Stimulated activated CD8-positive, alpha-beta memory T cell treated with anti-CD3 and anti-CD28 coated beads, Interleukin-7, amount 100 ng/mL, for 48 hours (primary cell): ENCODE measurements at regions not wholly inside any gene's neighbourhood (a gene's known extent, or its start where the extent isn't known, plus 50 kb on each side); places are given as distances from the start of the nearest gene placed in this dataset.

Source experiments
- DNase-seq, 2 donors: peaks; one replicate each; pipeline ENCODE4 v3.0.0-alpha.2; 2020; ENCODE audit warnings: low read depth in 1 of 2; ENCODE audit errors: extremely low read depth in 1 of 2

DNA sequence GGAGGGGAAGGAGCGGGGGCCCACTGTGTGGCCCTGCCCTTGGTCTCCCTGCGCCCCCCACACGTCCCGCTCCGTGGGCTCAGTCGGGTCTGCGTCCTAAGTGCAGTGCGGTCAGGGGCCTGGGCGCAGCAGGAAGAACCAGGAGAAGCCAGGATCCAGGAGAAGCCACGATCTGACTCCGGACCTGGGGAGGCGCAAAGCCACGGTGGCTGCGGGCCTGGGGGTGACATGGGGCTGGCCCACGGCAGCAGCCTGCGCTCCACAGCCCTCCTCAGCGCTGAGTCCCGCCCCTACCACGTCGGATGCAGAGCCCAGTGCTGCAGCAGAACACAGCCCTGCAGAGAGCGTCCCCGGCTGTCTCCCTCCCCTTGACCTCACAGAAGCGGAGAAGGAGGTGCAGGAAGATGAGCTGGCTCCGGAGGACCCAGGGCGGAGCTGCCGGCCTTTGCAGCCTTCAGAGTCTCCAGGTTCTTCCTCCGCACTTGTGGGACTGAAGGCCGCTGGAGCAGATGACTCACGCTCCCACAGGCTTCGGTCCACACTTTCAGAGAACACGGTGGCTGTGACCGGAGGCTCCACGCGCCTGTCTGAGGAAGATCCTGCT is 589.2 kb upstream of the SALL3 start:
- DNase-seq: no peak

DNA sequence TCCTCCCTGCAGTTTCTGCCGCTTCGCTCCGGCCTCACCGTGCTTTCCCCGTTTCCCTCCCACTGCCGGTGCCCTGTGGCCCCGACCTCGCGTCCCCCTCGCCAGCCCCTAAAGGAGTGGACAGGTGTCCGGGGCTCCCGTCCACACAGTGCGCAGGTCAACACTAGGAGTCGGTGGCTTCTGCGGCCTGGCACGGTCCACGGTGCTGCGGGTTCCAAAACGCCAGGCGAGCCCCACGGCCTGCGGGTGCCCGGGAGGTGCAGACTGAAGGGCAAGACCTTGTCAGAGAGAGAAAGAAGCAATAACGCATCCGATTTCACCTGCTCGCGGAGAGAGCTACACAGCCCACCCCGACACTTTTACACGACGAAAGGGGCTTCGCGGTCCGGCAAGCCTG is 588.7 kb upstream of the SALL3 start:
- DNase-seq: no peak

DNA sequence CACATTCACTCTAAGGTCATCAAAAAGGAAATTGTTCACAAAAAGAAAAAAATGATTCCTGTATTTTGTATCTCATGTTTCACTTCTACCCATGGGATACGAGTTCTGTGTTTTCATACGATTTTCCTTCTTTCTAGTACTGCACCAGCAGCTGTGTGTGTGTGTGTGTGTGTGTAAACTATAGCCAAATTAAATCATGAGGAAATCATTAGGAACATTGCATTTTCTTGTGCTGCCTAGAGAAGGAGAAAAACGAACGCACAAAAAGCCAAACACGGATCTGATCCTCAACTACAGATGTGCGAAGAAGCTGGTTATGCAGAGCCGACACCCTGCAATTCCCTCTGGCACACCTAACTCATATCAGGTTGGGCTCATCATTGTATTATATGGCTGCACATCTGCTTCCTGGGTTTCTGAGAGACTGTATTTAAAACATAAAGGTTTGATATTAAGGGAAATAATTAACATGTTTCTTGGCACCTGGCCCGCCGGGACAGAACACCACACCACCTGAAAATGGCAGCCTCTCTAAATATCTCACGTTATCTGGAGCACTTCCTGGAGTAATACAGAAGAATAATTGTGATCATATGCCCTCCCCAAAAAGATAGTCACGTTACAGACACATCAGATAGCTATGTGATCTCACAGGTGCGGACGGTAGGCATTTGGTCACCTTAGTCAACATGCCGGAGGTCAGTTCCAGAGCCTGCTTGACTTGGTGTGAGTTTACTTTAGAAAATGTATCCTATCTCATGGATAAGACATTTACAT is 586.3 kb upstream of the SALL3 start:
- no peak for DNase-seq

DNA sequence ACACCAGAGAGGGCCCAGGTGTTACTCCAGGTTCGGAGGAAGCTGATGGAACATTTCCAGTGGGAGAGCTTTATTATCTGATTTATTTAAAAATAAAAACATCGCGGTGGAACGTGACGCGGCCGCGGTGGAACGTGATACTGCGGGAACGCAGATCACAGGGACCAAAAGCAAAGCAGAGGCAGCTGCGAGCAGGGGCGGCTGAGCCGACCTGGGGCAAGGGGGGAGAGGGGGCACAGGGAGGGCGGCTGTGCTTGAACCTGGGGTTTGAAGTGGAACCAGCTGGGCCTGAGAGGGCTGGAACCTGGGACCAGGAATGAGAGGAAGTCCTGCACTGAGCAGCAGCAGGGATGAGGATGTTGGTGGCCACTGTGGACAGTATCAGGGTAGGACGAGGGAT is 583.5 kb upstream of the SALL3 start:
- no peak for DNase-seq

DNA sequence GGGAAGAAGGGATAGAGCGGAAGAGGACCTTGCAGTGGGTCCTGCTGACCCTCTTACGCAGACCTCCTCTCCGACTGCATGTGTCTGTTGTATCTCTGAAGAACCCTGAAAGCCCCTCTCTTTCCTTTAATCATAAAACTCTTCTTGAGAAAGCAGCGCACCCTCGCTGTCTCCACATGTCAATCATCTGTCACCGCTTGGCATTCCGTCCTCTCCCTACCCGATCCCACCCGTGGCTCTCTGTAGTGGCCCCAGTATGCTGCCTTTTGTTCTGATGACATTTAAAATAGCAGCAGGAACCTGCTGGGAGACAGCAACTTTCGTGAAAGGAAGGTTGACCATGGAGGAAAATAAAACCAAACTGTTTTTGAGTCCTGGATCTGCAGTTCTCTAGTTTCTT is 582.9 kb upstream of the SALL3 start:
- DNase-seq: no peak

DNA sequence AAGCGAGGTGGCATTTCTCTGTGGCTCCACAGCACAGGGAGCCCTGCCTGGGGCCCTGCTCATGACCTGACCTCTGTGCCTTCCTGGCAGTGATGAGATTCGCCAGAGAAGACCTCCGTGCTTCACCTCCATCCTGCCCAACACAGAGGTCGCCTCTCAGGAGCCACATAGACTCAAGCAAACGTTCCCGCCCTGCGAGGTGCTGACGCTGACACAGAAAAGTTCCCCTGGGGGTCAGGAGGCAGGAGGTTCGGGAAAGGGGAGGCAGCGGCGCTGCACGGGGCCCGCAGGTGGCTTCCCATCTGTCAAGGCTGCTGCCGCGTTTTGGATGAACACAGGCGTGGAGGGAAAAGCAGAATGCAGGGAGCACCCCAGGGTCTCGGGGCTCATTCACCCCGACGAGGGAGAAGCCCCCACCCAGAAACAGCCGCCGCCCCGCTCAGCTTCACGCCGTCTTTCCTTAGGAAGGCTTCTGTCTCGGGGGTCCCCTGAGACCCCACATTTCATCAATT is 579.6 kb upstream of the SALL3 start:
- DNase-seq: no peak

DNA sequence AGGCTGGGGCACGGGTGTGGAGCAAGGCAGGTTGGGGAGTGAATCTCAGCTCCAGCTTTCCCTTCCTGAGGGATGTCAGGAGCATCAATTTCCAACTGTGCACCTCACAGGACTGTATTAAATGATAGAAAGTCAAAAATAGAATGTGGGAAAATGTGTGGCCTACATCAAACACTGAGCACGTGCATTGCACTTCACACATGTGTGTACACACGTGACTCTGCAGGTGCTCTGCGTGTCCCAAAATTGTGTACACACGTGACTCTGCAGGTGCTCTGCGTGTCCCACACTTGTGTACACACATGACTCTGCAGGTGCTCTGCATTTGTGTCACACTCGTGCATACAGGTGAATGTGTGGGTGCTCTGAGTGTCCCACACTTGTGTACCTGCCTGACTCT is 577.2 kb upstream of the SALL3 start:
- no peak for DNase-seq

DNA sequence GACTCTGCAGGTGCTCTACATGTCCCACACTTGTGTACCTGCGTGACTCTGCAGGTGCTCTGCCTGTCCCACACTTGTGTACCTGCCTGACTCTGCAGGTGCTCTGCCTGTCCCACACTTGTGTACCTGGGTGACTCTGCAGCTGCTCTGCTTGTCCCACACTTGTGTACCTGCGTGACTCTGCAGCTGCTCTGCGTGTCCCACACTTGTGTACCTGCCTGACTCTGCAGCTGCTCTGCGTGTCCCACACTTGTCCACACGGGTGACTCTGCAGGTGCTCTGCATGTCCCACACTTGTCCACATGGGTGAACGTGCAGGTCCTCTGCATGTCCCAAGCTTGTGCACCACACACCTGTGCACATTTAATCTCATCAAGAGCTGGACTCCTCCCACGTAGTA is 576.7 kb upstream of the SALL3 start:
- no peak for DNase-seq

DNA sequence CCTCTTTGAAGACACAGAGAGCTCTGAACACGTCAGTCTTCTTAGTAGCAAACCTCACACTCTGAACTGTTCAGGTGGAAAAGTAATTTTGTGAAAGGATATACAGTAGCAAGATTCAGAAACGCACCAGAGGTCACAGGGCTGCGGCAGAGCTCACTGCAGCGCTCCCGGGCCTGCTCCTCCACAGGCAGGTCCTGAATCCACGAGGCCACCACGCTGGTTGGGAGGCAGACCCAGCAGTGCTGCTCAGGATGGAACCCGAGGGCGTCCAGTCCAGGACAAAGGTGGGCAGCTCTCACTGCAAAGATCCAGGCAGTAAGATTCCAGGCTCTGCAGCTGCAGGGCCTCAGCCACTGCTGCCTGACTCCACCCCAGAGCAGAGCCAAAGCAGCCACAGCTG is 576.2 kb upstream of the SALL3 start:
- no peak for DNase-seq

DNA sequence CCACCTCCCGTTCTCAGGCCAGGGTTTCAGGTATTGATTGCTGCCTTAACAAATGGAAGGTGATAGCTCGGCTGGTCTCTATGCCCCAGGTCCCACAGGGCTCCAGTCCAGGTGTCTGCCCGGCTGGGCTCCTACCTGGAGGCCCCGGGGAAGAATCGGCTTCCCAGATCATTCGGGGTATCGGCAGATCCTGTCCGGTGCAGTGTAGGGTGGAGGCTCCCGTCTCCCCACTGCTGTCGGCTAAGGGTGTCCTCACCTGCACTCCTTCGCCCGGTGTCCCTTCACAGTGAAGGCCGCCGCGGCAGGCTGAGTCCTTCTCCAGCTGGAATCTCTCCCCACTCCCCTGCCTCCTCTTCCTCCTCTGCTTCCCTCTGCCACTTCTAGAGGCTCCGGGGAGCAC is 573.9 kb upstream of the SALL3 start:
- no peak for DNase-seq

DNA sequence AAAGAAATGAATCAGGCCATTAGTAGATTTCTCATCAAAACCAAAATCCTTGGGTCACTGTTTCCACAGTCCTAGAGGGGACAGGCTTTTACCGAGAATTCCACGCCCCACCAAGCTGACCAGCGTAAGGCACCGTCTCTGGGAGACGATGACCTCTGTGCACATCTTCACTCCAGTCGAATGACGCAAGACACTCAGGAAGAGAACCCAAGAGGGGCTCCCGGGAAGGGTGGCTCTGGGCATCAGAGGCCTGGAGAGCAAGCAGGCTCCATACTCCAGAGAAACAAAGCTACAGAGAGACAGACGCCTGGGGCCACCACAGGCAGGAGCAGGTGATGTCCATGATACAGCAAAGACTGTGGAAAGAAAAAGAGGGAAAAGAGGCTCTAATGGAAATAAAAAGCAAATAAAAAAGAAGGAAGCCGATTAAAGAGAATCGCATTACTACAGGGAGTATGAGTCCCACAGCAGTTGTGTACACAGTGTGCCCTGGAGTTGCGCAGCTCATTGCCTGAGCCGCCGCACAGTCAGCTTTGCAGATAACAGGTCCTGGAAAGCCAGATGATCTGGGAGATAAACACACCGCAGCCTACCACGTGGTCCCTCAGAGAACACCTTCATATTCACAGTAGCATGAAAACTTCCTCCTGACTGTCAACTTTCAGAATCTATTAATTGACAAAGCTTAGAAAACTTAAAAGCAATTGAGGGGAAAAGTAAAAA is 572.7 kb upstream of the SALL3 start:
- DNase-seq: no peak

DNA sequence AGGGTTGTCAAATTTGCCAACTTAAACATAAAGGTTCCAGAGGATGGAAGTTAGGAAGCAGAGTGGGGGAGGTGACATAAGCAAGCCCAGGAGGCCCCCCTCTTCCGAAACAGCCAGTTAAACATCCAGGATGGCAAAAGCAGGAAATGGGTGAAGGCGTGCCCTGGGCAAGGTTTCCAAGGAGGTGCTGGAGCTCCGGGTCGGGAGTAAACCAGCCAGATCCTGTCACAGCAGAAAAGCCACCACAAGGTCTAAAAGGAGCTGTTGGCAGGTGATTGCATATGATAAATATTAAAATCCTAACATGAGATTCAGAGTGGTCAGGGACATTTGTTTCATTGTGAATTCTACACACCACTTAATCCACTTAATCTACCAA is 572.2 kb upstream of the SALL3 start:
- DNase-seq: no peak

DNA sequence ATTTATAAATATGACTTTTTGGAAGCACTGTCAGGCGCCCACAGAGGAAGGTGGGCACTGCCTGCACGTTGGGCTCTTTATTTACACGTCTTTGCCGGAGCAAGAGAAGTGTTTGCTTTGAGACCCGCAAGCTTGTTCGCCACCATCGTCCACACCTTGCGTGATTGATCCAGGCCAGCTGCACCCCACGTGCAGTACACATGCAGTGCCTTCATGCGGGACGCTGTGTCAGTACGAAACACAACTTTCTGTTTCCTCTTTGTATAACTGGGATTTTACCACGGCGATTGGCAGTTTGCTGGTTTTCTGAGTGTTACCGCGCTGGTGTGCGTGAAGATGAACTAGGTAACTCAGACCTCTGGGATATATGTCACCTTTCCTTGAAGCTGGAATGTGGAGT is 571.0 kb upstream of the SALL3 start:
- no peak for DNase-seq

DNA sequence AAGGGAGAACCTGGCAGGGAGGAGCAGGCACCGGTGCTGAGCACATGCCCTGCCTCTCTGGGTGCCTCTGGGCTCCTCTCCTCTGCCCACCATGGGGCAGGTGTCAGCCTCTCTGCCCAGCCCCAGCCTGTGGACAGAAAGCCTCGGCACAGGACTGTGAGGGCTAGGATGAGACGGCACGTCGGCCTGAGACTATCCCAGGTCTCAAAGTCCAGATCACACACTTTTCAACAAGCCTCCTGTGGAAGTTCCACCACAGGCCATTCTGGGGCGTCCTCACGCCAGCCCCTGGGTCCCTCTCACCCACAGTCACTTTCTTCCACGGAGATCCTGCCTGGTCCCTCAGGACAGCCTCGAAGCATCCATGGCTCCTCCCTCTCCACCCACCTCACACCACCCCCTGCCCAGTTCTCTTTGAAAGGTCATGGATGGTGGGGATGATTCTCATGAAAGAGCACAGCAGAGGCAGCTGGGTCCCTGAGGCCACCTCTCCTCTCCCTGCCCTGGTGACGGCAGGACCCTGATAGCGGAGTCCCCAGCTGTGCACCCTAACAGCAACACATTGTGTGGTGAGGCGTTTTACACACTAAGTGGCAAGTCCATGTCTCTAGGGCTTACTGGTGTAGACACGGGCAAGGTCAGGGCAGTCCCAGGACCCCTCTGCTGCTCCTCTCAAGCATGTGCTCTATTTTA is 569.4 kb upstream of the SALL3 start:
- no peak for DNase-seq

DNA sequence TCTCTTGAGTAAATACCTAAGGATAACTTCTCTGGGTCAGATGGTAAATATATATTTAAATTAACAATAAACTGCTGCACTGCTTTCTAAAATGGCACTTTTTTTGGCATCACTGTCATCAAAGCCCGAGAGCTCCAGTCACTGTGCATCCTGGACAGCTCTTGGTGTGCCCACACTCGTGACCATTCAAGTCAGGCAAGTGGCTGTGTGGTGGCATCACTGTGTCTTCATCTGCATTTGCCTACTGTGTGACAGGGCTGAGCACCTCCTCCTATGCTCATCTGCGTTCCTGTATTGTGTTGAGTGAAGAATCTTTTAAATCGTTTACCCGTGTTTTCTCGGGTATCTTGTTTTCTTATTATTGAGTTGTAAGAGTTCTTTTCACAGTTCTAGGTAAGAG is 568.1 kb upstream of the SALL3 start:
- no peak for DNase-seq

DNA sequence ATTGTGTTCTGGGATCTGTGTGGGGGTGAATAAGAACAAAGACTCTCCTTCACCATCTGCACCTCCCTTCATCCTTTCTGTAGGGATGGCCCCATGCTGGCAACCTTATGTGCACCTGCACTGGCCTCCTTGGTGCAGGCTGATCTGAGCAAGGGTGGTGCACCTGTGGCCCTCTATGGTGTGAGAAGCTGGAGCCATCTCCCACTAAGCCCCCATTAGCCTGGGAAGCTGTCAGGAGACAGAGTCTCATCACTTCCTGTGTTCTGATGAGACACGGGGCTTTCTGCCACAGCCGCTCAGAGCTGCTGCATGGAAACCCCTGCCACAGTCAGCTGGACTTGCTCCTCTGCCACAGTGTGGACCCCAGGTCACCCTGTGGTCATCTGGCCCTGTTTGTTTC is 565.3 kb upstream of the SALL3 start:
- DNase-seq: no peak

DNA sequence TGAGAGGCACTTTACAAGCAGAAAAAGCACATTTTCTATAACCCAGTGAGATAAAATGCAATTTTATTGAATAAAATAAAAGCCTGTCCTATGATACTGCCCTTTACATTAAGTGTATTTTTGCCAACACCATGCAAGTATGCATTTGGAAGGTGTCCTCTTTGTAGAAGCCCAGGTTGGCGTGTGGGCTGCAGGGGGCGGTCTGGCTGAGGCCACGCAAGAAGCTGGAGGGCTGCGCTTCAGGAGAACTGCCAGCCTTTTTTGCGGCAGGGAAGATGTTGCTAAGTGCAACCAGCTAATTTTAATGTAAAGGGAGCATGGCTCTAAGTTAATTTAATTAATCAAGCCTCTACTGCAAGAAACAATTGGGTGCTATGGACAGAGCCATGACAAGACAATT is 562.8 kb upstream of the SALL3 start:
- DNase-seq: no peak

DNA sequence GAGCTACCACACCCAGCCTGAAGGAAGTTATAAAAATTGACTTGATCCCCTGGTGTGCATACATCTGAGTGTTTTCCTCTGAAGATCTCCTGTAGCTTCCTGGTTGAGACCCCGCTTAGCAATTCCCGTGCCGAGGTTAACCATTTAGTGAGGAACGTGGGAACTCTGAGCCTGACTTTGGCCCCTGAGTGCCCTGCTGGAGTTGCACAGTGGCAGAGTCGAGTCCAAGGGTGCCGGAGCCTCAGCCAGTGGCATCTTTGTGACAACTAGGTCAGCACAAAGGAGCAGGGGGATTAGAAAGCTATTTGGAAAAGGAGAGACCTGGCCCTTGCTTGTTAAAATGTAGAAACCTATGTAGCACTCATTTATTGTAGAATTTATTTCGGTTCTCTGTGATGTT is 561.2 kb upstream of the SALL3 start:
- no peak for DNase-seq

DNA sequence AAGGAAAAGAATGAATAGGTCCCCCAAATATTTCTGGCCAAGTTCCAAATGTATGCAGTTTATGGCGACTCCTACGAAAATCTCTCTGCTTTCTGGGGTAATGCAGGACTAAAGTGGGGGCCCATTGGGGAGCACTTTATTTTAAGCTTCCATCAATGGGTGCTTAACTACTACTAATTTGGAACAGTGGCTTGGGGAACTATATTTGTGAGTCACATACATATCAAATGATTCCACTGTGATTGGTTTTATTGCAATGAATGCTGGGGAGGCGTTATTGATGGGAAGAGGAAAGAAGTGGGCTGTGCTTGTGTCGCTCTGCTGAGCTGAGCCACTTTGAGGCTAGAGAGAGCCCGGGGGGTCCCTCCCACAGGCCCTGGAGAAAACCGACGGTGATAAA is 560.4 kb upstream of the SALL3 start:
- DNase-seq: no peak

DNA sequence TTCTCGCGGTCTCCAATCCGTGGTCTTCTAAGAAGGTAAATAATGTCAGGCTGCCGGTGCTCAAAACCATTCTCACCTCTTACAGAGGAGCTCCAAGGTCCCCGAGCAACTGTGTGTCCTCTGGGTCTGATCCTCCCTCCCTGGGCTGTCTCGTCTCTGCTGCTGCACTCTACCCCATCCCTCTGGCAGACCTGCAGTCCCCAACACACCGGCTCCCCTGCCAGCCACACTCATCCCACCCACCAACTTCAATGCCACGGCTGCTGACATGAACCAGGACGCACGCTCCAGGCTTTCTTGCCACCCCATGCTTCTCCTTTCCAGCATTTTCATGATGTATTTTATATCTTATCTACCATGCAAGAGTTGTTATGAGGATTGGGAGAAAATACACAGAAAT is 559.5 kb upstream of the SALL3 start:
- DNase-seq: no peak

DNA sequence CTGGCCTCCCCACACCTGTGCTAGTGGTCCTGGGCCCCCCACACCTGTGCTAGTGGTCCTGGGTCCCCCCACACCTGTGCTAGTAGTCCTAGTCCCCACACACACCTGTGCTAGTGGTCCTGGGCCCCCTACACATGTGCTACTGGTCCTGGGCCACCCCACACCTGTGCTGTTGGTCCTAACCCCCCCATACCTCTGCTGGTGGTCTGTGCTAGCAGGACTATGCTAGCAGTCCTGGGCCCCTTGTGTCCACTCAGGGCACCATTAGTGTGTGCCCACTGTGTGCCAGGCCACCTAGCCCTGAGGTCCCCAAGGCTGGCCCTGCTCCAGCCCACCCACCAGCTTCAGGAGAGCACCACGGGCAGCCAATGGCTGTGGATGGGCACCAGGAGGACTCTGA is 558.2 kb upstream of the SALL3 start:
- no peak for DNase-seq

DNA sequence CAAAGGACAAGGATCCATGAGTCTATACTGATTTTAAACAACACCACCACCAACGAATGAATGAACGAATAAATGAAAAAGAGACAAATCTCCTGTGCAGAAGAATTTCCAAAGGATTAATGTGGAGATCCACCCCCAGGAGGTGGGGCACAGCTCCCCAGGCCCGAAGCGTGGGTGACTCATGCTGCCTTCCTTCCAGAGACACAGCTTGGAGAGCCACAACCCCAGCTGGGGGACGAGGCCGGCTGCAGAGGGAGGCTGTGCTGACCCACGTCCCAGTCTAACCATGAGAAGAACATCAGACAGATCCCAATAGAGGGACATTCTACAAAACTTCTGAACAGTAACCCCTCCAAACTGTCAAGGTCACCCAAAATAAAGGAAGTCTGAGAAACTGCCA is 557.3 kb upstream of the SALL3 start:
- no peak for DNase-seq
